Fibroblast of mammary gland (primary cell): ENCODE measurements at regions not wholly inside any gene's neighbourhood (a gene's known extent, or its start where the extent isn't known, plus 50 kb on each side); places are given as distances from the start of the nearest gene placed in this dataset.

Experiments
- DNase-seq: peaks from one replicate; pipeline ENCODE4 v3.0.0-alpha.2; 2010; ENCODE audit warnings: low read depth
- H3K4me3 ChIP-seq: 2 replicates; pipeline ENCODE4 v1.5.1; 2011; ENCODE audit warnings: low read depth, mild to moderate bottlenecking, low read length, moderate library complexity; ENCODE audit not compliant: control insufficient read depth
- CTCF ChIP-seq: conservative IDR thresholded peaks from 2 replicates; pipeline ENCODE4 v1.5.1; 2011; ENCODE audit warnings: low read depth, low read length, inconsistent platforms; ENCODE audit not compliant: control insufficient read depth, insufficient read depth

DNA sequence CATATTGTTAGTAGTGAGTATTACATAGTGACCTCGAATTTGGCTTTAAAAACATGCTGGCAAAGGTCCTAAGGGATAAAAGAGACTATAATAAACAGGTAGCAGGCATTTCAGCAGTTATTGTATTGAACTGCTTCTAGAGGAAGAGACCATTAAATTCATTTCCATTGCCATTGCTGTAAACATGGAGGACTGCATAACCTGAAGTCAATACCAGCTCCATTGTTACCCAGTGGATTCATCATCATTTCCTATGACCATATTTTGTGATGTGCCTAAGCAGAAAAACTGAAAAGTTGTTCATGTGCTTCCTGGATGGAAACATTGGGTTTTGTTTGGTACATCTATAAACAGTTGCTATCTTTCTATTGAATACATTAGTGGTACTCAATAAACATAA, 482.5 kb upstream of the UBE2E2 start:
- DNase-seq = no peak
- TF ChIP-seq CTCF = no peak
- no peak overlapping the region for H3K4me3 ChIP-seq

- H3K4me3 ChIP-seq = no peak overlapping the region
- TF ChIP-seq CTCF = no peak
- peak; percentile 20 for DNase-seq
Measured at GRCh38 chr3:22724420-22724819, 478.7 kb upstream of the UBE2E2 start.

DNA sequence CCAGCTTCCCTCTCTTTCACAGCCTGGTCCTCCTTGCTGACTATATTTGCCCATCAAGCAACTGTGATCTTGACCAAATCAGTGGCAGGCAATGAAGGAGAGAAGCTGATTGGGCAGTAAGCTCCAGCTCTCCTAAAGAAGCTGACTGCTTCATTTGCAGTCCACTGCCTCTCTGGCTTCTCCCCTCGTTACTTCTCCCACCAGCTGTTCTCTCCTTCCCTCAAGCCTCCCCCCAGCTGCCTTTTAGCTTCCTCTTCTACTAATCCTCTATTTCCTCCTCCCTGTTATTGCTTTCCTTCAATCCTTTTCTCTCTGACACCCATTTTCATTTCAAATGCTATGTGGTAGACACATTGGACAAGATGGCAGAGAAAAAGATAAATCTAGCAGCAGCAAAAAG, 474.7 kb upstream of the UBE2E2 start:
- H3K4me3 ChIP-seq = no peak overlapping the region
- TF ChIP-seq CTCF = no peak
- no peak for DNase-seq

DNA sequence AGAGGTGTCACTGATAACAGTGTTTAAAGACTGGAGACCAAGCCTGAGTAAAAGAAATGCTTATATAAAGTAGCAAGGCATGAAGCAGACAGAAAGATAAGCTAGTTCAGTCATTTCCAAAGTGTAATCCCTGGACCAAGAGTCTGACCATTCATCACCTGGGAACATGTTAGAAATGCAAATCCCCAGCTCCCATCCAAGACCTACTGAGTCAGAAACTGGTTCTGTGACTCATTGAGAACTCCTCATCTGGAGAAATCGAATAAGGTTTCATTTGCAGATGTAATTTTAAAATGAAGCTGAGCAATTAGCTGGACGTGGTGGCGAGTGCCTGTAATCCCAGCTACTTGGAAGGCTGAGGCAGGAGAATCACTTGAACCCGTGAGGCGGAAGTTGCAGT, 473.9 kb upstream of the UBE2E2 start:
- H3K4me3 ChIP-seq = no peak overlapping the region
- peak; percentile 50 for DNase-seq
- no peak for TF ChIP-seq CTCF

- peak; percentile 7 for DNase-seq
- TF ChIP-seq CTCF = peak; percentile 21
Measured at GRCh38 chr3:22729981-22730380, 473.1 kb upstream of the UBE2E2 start.

DNA sequence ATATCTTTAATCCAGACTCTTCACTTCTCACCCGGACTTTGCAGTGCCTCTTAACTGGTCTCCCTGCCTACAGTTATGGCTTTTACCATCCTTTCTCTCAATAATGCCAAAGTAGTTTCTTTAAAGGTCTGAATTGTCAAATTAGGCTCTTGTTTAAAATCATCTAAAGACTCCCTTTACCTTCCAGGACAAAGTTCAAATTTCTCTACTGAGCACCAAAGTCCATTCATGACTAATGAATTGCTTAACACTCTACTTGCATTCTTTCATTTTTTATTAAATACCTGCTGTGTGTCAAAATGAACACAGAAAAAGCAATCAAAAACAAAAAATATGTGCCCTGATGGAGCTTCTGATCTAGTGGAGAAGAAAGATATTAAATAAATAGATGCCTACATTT, 472.4 kb upstream of the UBE2E2 start:
- H3K4me3 ChIP-seq = no peak overlapping the region
- TF ChIP-seq CTCF = no peak
- no peak for DNase-seq

More at GRCh38 chr3:22729981-22730380, 473.1 kb upstream of the UBE2E2 start:
- no peak overlapping the region for H3K4me3 ChIP-seq

GRCh38 chr3:22731901-22732300, 471.2 kb upstream of the UBE2E2 start:
- H3K4me3 ChIP-seq = no peak overlapping the region
- TF ChIP-seq CTCF = no peak
- DNase-seq = no peak
